PC-3 (cell line): ENCODE measurements at regions not wholly inside any gene's neighbourhood (a gene's known extent, or its start where the extent isn't known, plus 50 kb on each side); places are given as distances from the start of the nearest gene placed in this dataset.

Experiments used
- ATAC-seq: fragments of 200-7000 bp; cut with Tn5 transposase; 2 replicates; pipeline ENCODE4 v1.9.1; 2020; ENCODE audit warnings: mild to moderate bottlenecking, moderate library complexity
- BruUV-seq: library from RNA; stranded (reverse); fragments of 400-500 nt; replicated peaks from 2 replicates; lab custom pipeline; 2021; lab: Mats Ljungman, UMichigan
- CTCF ChIA-PET: fragments of 300-600 bp; sonication (Branson Sonifier 250); formaldehyde crosslinking; loops from one replicate; lab custom pipeline; 2022; ENCODE audit warnings: antibody characterized with exemption; lab: Charles Lee
- POLR2A ChIA-PET: fragments of 300-600 bp; sonication (Branson Sonifier 250); formaldehyde crosslinking; loops from one replicate; lab custom pipeline; 2022; ENCODE audit warnings: antibody characterized with exemption; ENCODE audit not compliant: unreplicated experiment; lab: Charles Lee
- DNase-seq: peaks from one replicate; pipeline ENCODE4 v3.0.0-alpha.2; 2015
- H2AFZ ChIP-seq: fragments of 300-600 bp; sonication (generic); 2 replicates; pipeline ENCODE4 v1.6.0; 2016; ENCODE audit warnings: antibody characterized with exemption, low read length
- H3F3A ChIP-seq: fragments of 300-600 bp; sonication (generic); one replicate; pipeline ENCODE4 v1.6.0; 2017; ENCODE audit warnings: antibody characterized with exemption, low read length, control low read depth, mild to moderate bottlenecking; ENCODE audit not compliant: unreplicated experiment
- H3K27ac ChIP-seq: fragments of 300-600 bp; sonication (generic); 2 replicates; pipeline ENCODE4 v1.5.1; 2016; ENCODE audit warnings: mild to moderate bottlenecking, low read length
- H3K27me3 ChIP-seq: fragments of 300-600 bp; sonication (generic); 2 replicates; pipeline ENCODE4 v1.6.1; 2016; ENCODE audit warnings: low read length, mixed read lengths
- H3K36me3 ChIP-seq: fragments of 300-600 bp; sonication (generic); 2 replicates; pipeline ENCODE4 v1.6.1; 2016; ENCODE audit warnings: low read depth, mixed run types, low read length, mixed read lengths
- H3K4me1 ChIP-seq: fragments of 300-600 bp; sonication (generic); 2 replicates; pipeline ENCODE4 v1.5.1; 2016; ENCODE audit warnings: low read length; ENCODE audit not compliant: insufficient read depth
- H3K4me2 ChIP-seq: fragments of 300-600 bp; sonication (generic); 2 replicates; pipeline ENCODE4 v1.6.0; 2016; ENCODE audit warnings: low read length
- H3K4me3 ChIP-seq: fragments of 300-600 bp; sonication (generic); 2 replicates; pipeline ENCODE4 v1.5.1; 2016; ENCODE audit warnings: mild to moderate bottlenecking, low read length, mixed read lengths
- H3K79me2 ChIP-seq: fragments of 300-600 bp; sonication (generic); 2 replicates; pipeline ENCODE4 v1.6.1; 2017; ENCODE audit warnings: low read length, mixed read lengths
- H3K9ac ChIP-seq: fragments of 300-600 bp; sonication (generic); 2 replicates; pipeline ENCODE4 v1.6.0; 2016; ENCODE audit warnings: mild to moderate bottlenecking, low read length
- H3K9me2 ChIP-seq: fragments of 300-600 bp; sonication (generic); replicated peaks from 2 replicates; pipeline ENCODE4 v1.6.1; 2016; ENCODE audit warnings: mixed run types, low read length, mixed read lengths
- H3K9me3 ChIP-seq: fragments of 300-600 bp; sonication (generic); 2 replicates; pipeline ENCODE4 v1.6.1; 2016; ENCODE audit warnings: low read length, mixed read lengths
- H4K20me1 ChIP-seq: fragments of 300-600 bp; sonication (generic); 2 replicates; pipeline ENCODE4 v1.6.1; 2016; ENCODE audit warnings: low read length, mixed read lengths
- EZH2 ChIP-seq: fragments of 300-600 bp; sonication (generic); IDR thresholded peaks from one replicate; pipeline ENCODE4 v1.6.1; 2017; ENCODE audit warnings: antibody characterized with exemption, mild to moderate bottlenecking, low read length; ENCODE audit not compliant: unreplicated experiment
- EZH2phosphoT487 ChIP-seq: fragments of 300-600 bp; sonication (generic); IDR thresholded peaks from 2 replicates; pipeline ENCODE4 v1.6.1; 2018; ENCODE audit warnings: mild to moderate bottlenecking, antibody characterized with exemption, low read length, borderline replicate concordance
- intact Hi-C: fragments of 100-400 bp; cut with micrococcal nuclease; formaldehyde crosslinking; loops from 2 replicates; pipeline ENCODE4 v1.9.0; 2023
- TF ChIP-seq, protein P1 (sequence below): fragments of 300-600 bp; sonication (generic); conservative IDR thresholded peaks from 2 replicates; pipeline ENCODE4 v1.5.1; 2017; ENCODE audit warnings: antibody characterized with exemption, low read depth, mild to moderate bottlenecking, low read length

DNA sequence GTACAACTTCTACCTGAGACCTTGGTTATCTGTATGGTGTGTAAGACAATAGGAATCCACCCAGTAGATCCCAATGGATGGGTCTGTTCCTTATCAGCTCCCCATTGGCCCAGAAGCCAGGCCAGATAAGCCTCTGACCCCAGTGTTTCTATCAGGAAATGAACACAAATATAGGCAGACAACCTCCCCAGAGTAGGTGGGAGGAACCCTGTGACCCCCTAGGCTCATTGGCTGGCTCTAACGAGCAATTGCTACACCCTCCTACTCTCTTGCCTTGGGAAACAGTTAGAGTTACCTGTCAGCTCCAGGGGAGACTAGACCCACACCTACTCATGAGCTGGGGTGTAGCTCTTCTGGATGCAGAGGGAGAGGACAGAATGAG is 299.9 kb downstream of the UACA start:
- H3K4me3 ChIP-seq = no peak overlapping the region
- no peak overlapping the region for H2AFZ ChIP-seq
- no peaks in the 10 kb centered on the region for H3K79me2 ChIP-seq
- H3K4me1 ChIP-seq = peaks cover 6% of the 10 kb centered on the region; the same call in 1 of the 2 replicates
- no peak for DNase-seq
- no peaks in the 10 kb centered on the region for H4K20me1 ChIP-seq
- ChIA-PET POLR2A (no interaction called here), CTCF (no interaction called here)
- H3K27me3 ChIP-seq = no peaks in the 10 kb centered on the region
- intact Hi-C loops = loop anchor here (5.0 kb wide), 1 partner anchor 986 kb away; no protein-coding TSS in a partner anchor
- no peaks in the 10 kb centered on the region for H3K9me3 ChIP-seq
- H3F3A ChIP-seq = no peaks in the 10 kb centered on the region
- TF ChIP-seq EZH2 (no peak), EZH2phosphoT487 (no peak)
- TF ChIP-seq, protein P1, sequence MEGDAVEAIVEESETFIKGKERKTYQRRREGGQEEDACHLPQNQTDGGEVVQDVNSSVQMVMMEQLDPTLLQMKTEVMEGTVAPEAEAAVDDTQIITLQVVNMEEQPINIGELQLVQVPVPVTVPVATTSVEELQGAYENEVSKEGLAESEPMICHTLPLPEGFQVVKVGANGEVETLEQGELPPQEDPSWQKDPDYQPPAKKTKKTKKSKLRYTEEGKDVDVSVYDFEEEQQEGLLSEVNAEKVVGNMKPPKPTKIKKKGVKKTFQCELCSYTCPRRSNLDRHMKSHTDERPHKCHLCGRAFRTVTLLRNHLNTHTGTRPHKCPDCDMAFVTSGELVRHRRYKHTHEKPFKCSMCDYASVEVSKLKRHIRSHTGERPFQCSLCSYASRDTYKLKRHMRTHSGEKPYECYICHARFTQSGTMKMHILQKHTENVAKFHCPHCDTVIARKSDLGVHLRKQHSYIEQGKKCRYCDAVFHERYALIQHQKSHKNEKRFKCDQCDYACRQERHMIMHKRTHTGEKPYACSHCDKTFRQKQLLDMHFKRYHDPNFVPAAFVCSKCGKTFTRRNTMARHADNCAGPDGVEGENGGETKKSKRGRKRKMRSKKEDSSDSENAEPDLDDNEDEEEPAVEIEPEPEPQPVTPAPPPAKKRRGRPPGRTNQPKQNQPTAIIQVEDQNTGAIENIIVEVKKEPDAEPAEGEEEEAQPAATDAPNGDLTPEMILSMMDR = no peak
- no peaks in the 10 kb centered on the region for H3K9me2 ChIP-seq
- H3K36me3 ChIP-seq = no peaks in the 10 kb centered on the region
- no TSS peak for BruUV-seq
- ATAC-seq = no peak
- no peak overlapping the region for H3K4me2 ChIP-seq
- no peak overlapping the region for H3K9ac ChIP-seq
- no peak overlapping the region for H3K27ac ChIP-seq

DNA sequence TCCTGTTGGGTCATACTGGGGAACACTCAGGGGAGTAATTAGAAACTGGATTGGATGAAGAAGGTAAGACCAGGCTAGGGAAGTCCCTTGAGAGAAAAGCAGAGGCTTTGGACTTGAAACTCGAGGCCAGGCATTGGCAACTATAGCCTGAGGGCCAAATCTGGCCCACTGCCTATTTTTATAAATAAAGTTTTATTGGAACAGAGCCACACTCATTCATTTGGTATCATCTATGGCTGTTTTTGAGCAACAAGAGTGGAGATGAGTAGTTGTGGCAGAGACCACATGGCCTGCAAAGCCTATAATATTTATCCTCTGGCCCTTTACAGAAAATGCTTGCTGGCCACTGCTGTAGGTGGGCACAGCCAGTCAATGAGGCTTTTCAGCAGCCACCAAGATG is 301.4 kb downstream of the UACA start:
- Histone ChIP-seq H3F3A (no peaks in the 10 kb centered on the region), H3K9ac (no peak overlapping the region), H3K9me2 (no peaks in the 10 kb centered on the region), H3K79me2 (no peaks in the 10 kb centered on the region), H4K20me1 (no peaks in the 10 kb centered on the region), H2AFZ (no peak overlapping the region), H3K4me1 (peaks cover 6% of the 10 kb centered on the region; the same call in 1 of the 2 replicates), H3K36me3 (no peaks in the 10 kb centered on the region), H3K9me3 (no peaks in the 10 kb centered on the region), H3K27ac (no peak overlapping the region), H3K4me3 (no peak overlapping the region), H3K27me3 (no peaks in the 10 kb centered on the region), H3K4me2 (no peak overlapping the region)
- ATAC-seq (no peak), DNase-seq (no peak)
- intact Hi-C loops = loop anchor here (5.0 kb wide), 1 partner anchor 985 kb away; no protein-coding TSS in a partner anchor
- ChIA-PET CTCF (no interaction called here), POLR2A (no interaction called here)
- no TSS peak for BruUV-seq
- TF ChIP-seq, protein P1 = no peak
- TF ChIP-seq EZH2phosphoT487 (no peak), EZH2 (no peak)

DNA sequence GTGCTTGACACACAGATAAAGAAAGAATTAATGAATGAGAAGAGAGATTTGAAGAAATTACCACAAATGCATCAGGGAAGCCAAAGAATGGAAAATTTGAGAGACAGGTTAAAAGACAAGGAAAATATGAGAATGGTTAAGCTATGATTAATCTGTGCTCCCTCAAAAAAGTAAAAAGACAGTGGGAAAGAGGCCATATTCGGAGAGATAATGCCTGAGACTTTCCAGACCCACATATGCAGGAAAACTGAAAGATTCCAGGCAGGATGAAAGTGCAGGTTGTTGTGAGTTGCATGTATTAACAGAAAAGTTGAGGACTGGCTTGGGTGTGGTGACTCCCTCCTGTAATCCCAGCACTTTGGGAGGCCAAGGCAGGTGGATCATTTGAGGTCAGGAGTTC is 302.3 kb downstream of the UACA start:
- no peak overlapping the region for H3K27ac ChIP-seq
- TF ChIP-seq EZH2phosphoT487 = no peak
- TF ChIP-seq EZH2 = no peak
- TF ChIP-seq, protein P1 = no peak
- BruUV-seq = no TSS peak
- no peak for DNase-seq
- H2AFZ ChIP-seq = no peak overlapping the region
- H3K4me2 ChIP-seq = no peak overlapping the region
- H3K4me1 ChIP-seq = peaks cover 6% of the 10 kb centered on the region; the same call in 1 of the 2 replicates
- ChIA-PET CTCF (interaction anchor here (0.6 kb wide), 1 partner anchor 34 kb away, joined by 3 read pairs; no protein-coding TSS in a partner anchor), POLR2A (no interaction called here)
- intact Hi-C loops = loop anchor here (5.0 kb wide), 1 partner anchor 984 kb away; no protein-coding TSS in a partner anchor
- no peak for ATAC-seq
- no peaks in the 10 kb centered on the region for H4K20me1 ChIP-seq
- H3K36me3 ChIP-seq = no peaks in the 10 kb centered on the region
- H3K9me2 ChIP-seq = no peaks in the 10 kb centered on the region
- H3K27me3 ChIP-seq = no peaks in the 10 kb centered on the region
- no peak overlapping the region for H3K9ac ChIP-seq
- no peaks in the 10 kb centered on the region for H3F3A ChIP-seq
- H3K9me3 ChIP-seq = no peaks in the 10 kb centered on the region
- H3K79me2 ChIP-seq = no peaks in the 10 kb centered on the region
- H3K4me3 ChIP-seq = no peak overlapping the region
